SK-N-SH (cell line): ENCODE measurements at regions not wholly inside any gene's neighbourhood (a gene's known extent, or its start where the extent isn't known, plus 50 kb on each side); places are given as distances from the start of the nearest gene placed in this dataset.

ENCODE experiments used
- CTCF ChIA-PET: fragments of 300-600, 350-600 bp; formaldehyde crosslinking; extraction: SDS; loops from one replicate; lab custom pipeline; 2021; lab: Yijun Ruan, JAX
- POLR2A ChIA-PET: fragments of 350-600 bp; sonication (Branson Sonifier 250); formaldehyde crosslinking; extraction: SDS; loops from one replicate; lab custom pipeline; 2020; ENCODE audit warnings: antibody characterized with exemption, inconsistent platforms; lab: Yijun Ruan, JAX
- DNase-seq: peaks from one replicate; pipeline ENCODE4 v3.0.0; 2012
- H2AFZ ChIP-seq: fragments of 200-600 bp; sonication (generic); 2 replicates; pipeline ENCODE4 v1.8.1; 2016; ENCODE audit warnings: antibody characterized with exemption, mild to moderate bottlenecking, low read depth
- H3F3A ChIP-seq: fragments of 200-600 bp; sonication (generic); replicated peaks from 2 replicates; pipeline ENCODE3; 2016; ENCODE audit warnings: antibody characterized with exemption, mild to moderate bottlenecking; ENCODE audit not compliant: insufficient read depth
- H3K27ac ChIP-seq, 2 experiments: fragments of 200-500 bp in 1 of 2; fragments of 200-600 bp in 1 of 2; sonication (Bioruptor generic) in 1 of 2; sonication (generic), shearing (Covaris generic) in 1 of 2; 2 replicates each; pipeline versions ENCODE4 v1.5.1 to v1.6.1; 2014 to 2016; ENCODE audit warnings: low read depth in 2 of 2, inconsistent platforms in 1 of 2, low read length in 1 of 2, mild to moderate bottlenecking in 1 of 2, mixed read lengths in 1 of 2
- H3K27me3 ChIP-seq: fragments of 200-600 bp; sonication (generic), shearing (Covaris generic); 2 replicates; pipeline ENCODE4 v1.6.1; 2016; ENCODE audit warnings: mixed run types; ENCODE audit not compliant: insufficient read depth
- H3K36me3 ChIP-seq, 2 experiments: fragments of 200-500 bp in 1 of 2; fragments of 200-600 bp in 1 of 2; sonication (Bioruptor generic) in 1 of 2; sonication (generic) in 1 of 2; replicated peaks in 1 of 2; 2 replicates each; pipeline versions ENCODE3 to v1.5.1; 2014 to 2016; ENCODE audit warnings: low read length in 1 of 2, mild to moderate bottlenecking in 1 of 2; ENCODE audit not compliant: insufficient read depth in 2 of 2, control insufficient read depth in 1 of 2
- H3K4me1 ChIP-seq, 2 experiments: fragments of 200-500 bp in 1 of 2; fragments of 200-600 bp in 1 of 2; sonication (Bioruptor generic) in 1 of 2; sonication (generic), shearing (Covaris generic) in 1 of 2; 2 replicates each; pipeline versions ENCODE4 v1.5.1 to v1.6.1; 2014 to 2016; ENCODE audit warnings: low read depth in 1 of 2, low read length in 1 of 2, mixed run types in 1 of 2; ENCODE audit not compliant: insufficient read depth in 2 of 2, control insufficient read depth in 1 of 2
- H3K4me2 ChIP-seq: fragments of 200-600 bp; sonication (generic), shearing (Covaris generic); 2 replicates; pipeline ENCODE4 v1.6.1; 2017; ENCODE audit warnings: mixed run types
- H3K4me3 ChIP-seq, 2 experiments: fragments of 200-500 bp in 1 of 2; fragments of 200-600 bp in 1 of 2; sonication (Bioruptor generic) in 1 of 2; sonication (generic), shearing (Covaris generic) in 1 of 2; 2 replicates each; pipeline versions ENCODE4 v1.5.1 to v1.8.1; 2014 to 2016; ENCODE audit warnings: low read depth in 2 of 2, inconsistent platforms in 1 of 2, low read length in 1 of 2, mild to moderate bottlenecking in 1 of 2, mixed read lengths in 1 of 2, moderate library complexity in 1 of 2
- H3K79me2 ChIP-seq: fragments of 200-600 bp; sonication (generic); 2 replicates; pipeline ENCODE4 v1.8.1; 2017; ENCODE audit warnings: mild to moderate bottlenecking; ENCODE audit not compliant: insufficient read depth
- H3K9ac ChIP-seq: fragments of 200-600 bp; sonication (generic); 2 replicates; pipeline ENCODE4 v1.6.1; 2017; ENCODE audit warnings: mixed run types
- H3K9me2 ChIP-seq: fragments of 200-600 bp; sonication (generic); 2 replicates; pipeline ENCODE4 v1.6.1; 2017; ENCODE audit warnings: mixed run types
- H3K9me3 ChIP-seq: fragments of 200-600 bp; sonication (generic); 2 replicates; pipeline ENCODE4 v1.6.1; 2017; ENCODE audit warnings: mixed run types, mild to moderate bottlenecking, moderate library complexity
- H4K20me1 ChIP-seq: fragments of 200-600 bp; sonication (generic); 2 replicates; pipeline ENCODE4 v1.6.1; 2017; ENCODE audit warnings: mild to moderate bottlenecking, mixed run types; ENCODE audit not compliant: insufficient read depth
- EP300 ChIP-seq, 2 experiments: IDR thresholded peaks; 2 replicates each; pipeline versions ENCODE4 v1.4.0 to v1.6.1; 2012; ENCODE audit warnings: borderline replicate concordance in 1 of 2, low read depth in 1 of 2, low read length in 1 of 2
- EZH2phosphoT487 ChIP-seq: fragments of 200-600 bp; sonication (generic); IDR thresholded peaks from 2 replicates; pipeline ENCODE4 v1.6.1; 2017; ENCODE audit warnings: low read depth, mixed run types, mild to moderate bottlenecking, antibody characterized with exemption, moderate library complexity, borderline replicate concordance
- MEF2A ChIP-seq: IDR thresholded peaks from 2 replicates; pipeline ENCODE4 v1.4.0; 2012; ENCODE audit warnings: low read depth, borderline replicate concordance
- NFIC ChIP-seq: IDR thresholded peaks from 2 replicates; pipeline ENCODE4 v1.4.0; 2012; ENCODE audit warnings: borderline replicate concordance
- NRF1 ChIP-seq: IDR thresholded peaks from 2 replicates; pipeline ENCODE4 v1.6.1; 2012; ENCODE audit warnings: low read depth, mild to moderate bottlenecking, low read length
- PBX3 ChIP-seq: IDR thresholded peaks from 2 replicates; pipeline ENCODE4; 2012
- POLR2AphosphoS5 ChIP-seq: IDR thresholded peaks from 2 replicates; pipeline ENCODE4 v1.6.1; 2012; ENCODE audit warnings: low read depth, low read length
- RCOR1 ChIP-seq: fragments of 150-350 bp; IDR thresholded peaks from 2 replicates; pipeline ENCODE4 v1.6.1; 2017; ENCODE audit warnings: antibody characterized with exemption, low read length
- RFX5 ChIP-seq: IDR thresholded peaks from 2 replicates; pipeline ENCODE4 v1.6.1; 2012; ENCODE audit warnings: mild to moderate bottlenecking, improper control_type of control experiment, low read length
- SIN3A ChIP-seq: IDR thresholded peaks from 2 replicates; pipeline ENCODE4 v1.6.1; 2012; ENCODE audit warnings: low read depth, mild to moderate bottlenecking, low read length, moderate library complexity, borderline replicate concordance
- TEAD4 ChIP-seq: IDR thresholded peaks from 2 replicates; pipeline ENCODE4 v1.4.0; 2012; ENCODE audit warnings: mild to moderate bottlenecking, borderline replicate concordance; ENCODE audit not compliant: insufficient read depth
- USF1 ChIP-seq: IDR thresholded peaks from 2 replicates; pipeline ENCODE4 v1.4.0; 2012; ENCODE audit warnings: low read depth, borderline replicate concordance
- ZBTB33 ChIP-seq: IDR thresholded peaks from 2 replicates; pipeline ENCODE4 v1.4.0; 2012; ENCODE audit warnings: low read depth, borderline replicate concordance
- WGBS: methylation state at CpG from one replicate; pipeline ENCODE4 v1.1.6; 2017; ENCODE audit warnings: low lambda C conversion rate; 5-methylcytosine and 5-hydroxymethylcytosine counted together

GRCh38 chr4:180794333-180794732 is 1448.9 kb upstream of the TENM3 start (continued):
- no peak for TF ChIP-seq SIN3A
- TF ChIP-seq MEF2A = no peak
- TF ChIP-seq NRF1 = no peak
- TF ChIP-seq NFIC = no peak

GRCh38 chr4:180798036-180798577 is 1445.1 kb upstream of the TENM3 start:
- no peak overlapping the region for H3K4me3 ChIP-seq
- CTCF ChIA-PET = interaction anchor here (1.4 to 1.6 kb wide), 3 partner anchors 9 to 730 kb away, joined by 3 to 6 read pairs (median 4); no protein-coding TSS in a partner anchor
- TF ChIP-seq PBX3 (no peak), EZH2phosphoT487 (no peak), USF1 (no peak), POLR2AphosphoS5 (no peak), MEF2A (no peak), EP300 (IDR thresholded peaks at IDR 0.05; ENCODE audit: borderline replicate concordance in 1 of 2, low read depth in 1 of 2, low read length in 1 of 2) (no peak), ZBTB33 (no peak), RFX5 (no peak), SIN3A (no peak), RCOR1 (no peak), TEAD4 (no peak)
- no peaks in the 10 kb centered on the region for H3F3A ChIP-seq
- DNase-seq = no peak
- H4K20me1 ChIP-seq = no peaks in the 10 kb centered on the region
- no peak overlapping the region for H3K4me2 ChIP-seq
- POLR2A ChIA-PET = no interaction called here
- no peaks in the 10 kb centered on the region for H3K9me2 ChIP-seq
- H3K79me2 ChIP-seq = no peaks in the 10 kb centered on the region
- H3K36me3 ChIP-seq = no peaks in the 10 kb centered on the region
- H3K27ac ChIP-seq = no peak overlapping the region
- H3K9ac ChIP-seq = no peak overlapping the region
- H3K4me1 ChIP-seq = peaks cover 0 to 2% of the 10 kb centered on the region in 2 experiments; a peak in 1 of 4 replicates
- H3K9me3 ChIP-seq = no peaks in the 10 kb centered on the region
- 5% methylated on average over 3 of the region's 4 CpGs for WGBS
- no peaks in the 10 kb centered on the region for H3K27me3 ChIP-seq
- no peak overlapping the region for H2AFZ ChIP-seq
